ENCODE measurements at regions not wholly inside any gene's neighbourhood (a gene's known extent, or its start where the extent isn't known, plus 50 kb on each side); places are given as distances from the start of the nearest gene placed in this dataset.

DNA sequence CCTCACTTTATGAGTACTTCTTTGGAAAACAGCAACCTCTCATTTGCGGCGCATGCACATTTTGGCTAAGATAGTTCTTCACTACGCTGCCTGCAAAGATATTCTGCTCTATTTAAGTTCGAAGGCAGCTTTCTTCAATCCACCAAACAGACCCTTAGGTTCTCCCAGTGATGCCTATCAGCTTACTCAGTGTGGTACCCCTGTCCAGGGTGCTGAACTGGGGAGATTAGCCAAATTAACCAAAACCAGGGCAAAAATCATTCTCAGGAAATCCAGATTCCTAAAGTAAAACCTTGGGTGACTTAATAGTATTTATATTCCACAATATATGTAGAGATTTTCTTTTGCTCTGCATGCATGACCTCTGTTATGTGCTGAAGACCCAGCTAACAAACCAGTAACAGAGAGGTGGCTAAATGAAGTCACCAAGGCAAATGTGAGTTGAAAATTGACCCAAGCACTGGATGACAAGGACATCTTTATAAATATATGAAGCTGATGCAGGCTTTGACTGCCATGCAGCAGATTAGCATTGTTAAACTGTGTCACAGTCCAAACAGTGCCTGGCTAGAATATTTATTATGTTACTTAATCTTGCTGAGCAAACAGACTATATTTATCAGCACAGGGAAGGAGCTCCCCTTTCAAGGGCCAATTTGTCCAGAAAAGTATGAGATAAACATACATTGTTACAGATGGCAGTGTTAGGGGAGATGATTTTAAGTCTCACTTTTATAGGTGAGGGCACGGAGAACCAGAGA is 418.2 kb downstream of the STIM2 start:
- TF ChIP-seq NR3C1 (IDR thresholded peaks at IDR 0.05) (no peak), ZSCAN20 (CRISPR knock-in tag; IDR thresholded peaks at IDR 0.05) (no peak)
- TF ChIP-seq, protein P1, sequence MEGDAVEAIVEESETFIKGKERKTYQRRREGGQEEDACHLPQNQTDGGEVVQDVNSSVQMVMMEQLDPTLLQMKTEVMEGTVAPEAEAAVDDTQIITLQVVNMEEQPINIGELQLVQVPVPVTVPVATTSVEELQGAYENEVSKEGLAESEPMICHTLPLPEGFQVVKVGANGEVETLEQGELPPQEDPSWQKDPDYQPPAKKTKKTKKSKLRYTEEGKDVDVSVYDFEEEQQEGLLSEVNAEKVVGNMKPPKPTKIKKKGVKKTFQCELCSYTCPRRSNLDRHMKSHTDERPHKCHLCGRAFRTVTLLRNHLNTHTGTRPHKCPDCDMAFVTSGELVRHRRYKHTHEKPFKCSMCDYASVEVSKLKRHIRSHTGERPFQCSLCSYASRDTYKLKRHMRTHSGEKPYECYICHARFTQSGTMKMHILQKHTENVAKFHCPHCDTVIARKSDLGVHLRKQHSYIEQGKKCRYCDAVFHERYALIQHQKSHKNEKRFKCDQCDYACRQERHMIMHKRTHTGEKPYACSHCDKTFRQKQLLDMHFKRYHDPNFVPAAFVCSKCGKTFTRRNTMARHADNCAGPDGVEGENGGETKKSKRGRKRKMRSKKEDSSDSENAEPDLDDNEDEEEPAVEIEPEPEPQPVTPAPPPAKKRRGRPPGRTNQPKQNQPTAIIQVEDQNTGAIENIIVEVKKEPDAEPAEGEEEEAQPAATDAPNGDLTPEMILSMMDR (IDR thresholded peaks at IDR 0.05): no peak
